ENCODE measurements at regions not wholly inside any gene's neighbourhood (a gene's known extent, or its start where the extent isn't known, plus 50 kb on each side); places are given as distances from the start of the nearest gene placed in this dataset.
"Not testable (repeated sequence)": the region's sequence is repeated elsewhere in the genome, so short reads cannot be mapped to it uniquely, and the experiment has no call there.

DNA sequence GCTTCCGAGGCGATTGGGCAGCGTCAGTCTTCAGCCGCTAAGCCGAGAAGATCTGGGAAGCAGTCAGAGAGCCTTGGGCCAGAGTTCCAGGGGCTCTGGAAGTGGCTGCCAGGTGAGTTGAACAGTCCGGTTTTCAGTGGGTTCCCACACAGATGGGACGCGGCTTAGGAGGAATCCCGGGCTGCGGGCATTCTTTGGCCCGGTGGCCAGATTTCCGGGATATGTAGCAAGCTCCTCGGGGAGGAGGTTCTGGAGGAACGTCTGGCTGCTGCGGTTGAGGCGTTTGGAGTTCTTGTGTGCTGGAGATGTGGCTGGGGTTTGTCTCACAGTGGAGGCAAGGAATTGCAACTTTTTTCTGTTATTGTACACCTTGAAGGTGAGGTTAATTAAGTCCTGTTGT lies 182.6 kb downstream of the CD83 start:
- not testable (repeated sequence) for TF ChIP-seq SIN3A (IDR thresholded peaks at IDR 0.05; ENCODE audit: borderline replicate concordance, low read depth, low read length); NR2C2 (CRISPR knock-in tag; IDR thresholded peaks at IDR 0.05; ENCODE audit: borderline replicate concordance); FOXP1 (IDR thresholded peaks at IDR 0.05); FOXP1 (CRISPR knock-in tag; IDR thresholded peaks at IDR 0.05); PCBP1 (IDR thresholded peaks at IDR 0.05; ENCODE audit: borderline replicate concordance, low read depth, low read length); ARNT (IDR thresholded peaks at IDR 0.05); ESRRA (CRISPR knock-in tag; IDR thresholded peaks at IDR 0.05; ENCODE audit: low read depth)
- TF ChIP-seq, protein P1, sequence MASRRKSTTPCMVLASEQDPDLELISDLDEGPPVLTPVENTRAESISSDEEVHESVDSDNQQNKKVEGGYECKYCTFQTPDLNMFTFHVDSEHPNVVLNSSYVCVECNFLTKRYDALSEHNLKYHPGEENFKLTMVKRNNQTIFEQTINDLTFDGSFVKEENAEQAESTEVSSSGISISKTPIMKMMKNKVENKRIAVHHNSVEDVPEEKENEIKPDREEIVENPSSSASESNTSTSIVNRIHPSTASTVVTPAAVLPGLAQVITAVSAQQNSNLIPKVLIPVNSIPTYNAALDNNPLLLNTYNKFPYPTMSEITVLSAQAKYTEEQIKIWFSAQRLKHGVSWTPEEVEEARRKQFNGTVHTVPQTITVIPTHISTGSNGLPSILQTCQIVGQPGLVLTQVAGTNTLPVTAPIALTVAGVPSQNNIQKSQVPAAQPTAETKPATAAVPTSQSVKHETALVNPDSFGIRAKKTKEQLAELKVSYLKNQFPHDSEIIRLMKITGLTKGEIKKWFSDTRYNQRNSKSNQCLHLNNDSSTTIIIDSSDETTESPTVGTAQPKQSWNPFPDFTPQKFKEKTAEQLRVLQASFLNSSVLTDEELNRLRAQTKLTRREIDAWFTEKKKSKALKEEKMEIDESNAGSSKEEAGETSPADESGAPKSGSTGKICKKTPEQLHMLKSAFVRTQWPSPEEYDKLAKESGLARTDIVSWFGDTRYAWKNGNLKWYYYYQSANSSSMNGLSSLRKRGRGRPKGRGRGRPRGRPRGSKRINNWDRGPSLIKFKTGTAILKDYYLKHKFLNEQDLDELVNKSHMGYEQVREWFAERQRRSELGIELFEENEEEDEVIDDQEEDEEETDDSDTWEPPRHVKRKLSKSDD (CRISPR knock-in tag; IDR thresholded peaks at IDR 0.05; ENCODE audit: low read depth), result not testable (repeated sequence)
- TF ChIP-seq, protein P2, sequence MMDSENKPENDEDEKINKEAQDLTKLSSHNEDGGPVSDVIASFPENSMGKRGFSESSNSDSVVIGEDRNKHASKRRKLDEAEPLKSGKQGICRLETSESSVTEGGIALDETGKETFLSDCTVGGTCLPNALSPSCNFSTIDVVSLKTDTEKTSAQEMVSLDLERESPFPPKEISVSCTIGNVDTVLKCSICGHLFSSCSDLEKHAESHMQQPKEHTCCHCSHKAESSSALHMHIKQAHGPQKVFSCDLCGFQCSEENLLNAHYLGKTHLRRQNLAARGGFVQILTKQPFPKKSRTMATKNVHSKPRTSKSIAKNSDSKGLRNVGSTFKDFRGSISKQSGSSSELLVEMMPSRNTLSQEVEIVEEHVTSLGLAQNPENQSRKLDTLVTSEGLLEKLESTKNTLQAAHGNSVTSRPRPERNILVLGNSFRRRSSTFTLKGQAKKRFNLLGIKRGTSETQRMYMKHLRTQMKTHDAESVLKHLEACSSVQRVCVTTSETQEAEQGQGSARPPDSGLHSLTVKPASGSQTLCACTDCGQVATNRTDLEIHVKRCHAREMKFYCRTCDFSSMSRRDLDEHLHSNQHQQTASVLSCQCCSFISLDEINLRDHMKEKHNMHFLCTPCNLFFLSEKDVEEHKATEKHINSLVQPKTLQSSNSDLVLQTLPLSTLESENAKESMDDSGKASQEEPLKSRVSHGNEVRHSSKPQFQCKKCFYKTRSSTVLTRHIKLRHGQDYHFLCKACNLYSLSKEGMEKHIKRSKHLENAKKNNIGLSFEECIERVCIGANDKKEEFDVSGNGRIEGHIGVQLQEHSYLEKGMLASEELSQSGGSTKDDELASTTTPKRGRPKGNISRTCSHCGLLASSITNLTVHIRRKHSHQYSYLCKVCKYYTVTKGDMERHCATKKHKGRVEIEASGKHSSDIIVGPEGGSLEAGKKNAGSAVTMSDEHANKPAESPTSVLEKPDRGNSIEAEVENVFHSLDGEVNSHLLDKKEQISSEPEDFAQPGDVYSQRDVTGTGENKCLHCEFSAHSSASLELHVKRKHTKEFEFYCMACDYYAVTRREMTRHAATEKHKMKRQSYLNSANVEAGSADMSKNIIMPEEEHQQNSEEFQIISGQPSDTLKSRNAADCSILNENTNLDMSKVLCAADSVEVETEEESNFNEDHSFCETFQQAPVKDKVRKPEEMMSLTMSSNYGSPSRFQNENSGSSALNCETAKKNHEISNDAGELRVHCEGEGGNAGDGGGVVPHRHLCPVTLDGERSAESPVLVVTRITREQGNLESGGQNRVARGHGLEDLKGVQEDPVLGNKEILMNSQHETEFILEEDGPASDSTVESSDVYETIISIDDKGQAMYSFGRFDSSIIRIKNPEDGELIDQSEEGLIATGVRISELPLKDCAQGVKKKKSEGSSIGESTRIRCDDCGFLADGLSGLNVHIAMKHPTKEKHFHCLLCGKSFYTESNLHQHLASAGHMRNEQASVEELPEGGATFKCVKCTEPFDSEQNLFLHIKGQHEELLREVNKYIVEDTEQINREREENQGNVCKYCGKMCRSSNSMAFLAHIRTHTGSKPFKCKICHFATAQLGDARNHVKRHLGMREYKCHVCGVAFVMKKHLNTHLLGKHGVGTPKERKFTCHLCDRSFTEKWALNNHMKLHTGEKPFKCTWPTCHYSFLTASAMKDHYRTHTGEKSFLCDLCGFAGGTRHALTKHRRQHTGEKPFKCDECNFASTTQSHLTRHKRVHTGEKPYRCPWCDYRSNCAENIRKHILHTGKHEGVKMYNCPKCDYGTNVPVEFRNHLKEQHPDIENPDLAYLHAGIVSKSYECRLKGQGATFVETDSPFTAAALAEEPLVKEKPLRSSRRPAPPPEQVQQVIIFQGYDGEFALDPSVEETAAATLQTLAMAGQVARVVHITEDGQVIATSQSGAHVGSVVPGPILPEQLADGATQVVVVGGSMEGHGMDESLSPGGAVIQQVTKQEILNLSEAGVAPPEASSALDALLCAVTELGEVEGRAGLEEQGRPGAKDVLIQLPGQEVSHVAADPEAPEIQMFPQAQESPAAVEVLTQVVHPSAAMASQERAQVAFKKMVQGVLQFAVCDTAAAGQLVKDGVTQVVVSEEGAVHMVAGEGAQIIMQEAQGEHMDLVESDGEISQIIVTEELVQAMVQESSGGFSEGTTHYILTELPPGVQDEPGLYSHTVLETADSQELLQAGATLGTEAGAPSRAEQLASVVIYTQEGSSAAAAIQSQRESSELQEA (CRISPR knock-in tag; IDR thresholded peaks at IDR 0.05; ENCODE audit: not compliant biosample characterization), result not testable (repeated sequence)
- TF ChIP-seq, protein P3, sequence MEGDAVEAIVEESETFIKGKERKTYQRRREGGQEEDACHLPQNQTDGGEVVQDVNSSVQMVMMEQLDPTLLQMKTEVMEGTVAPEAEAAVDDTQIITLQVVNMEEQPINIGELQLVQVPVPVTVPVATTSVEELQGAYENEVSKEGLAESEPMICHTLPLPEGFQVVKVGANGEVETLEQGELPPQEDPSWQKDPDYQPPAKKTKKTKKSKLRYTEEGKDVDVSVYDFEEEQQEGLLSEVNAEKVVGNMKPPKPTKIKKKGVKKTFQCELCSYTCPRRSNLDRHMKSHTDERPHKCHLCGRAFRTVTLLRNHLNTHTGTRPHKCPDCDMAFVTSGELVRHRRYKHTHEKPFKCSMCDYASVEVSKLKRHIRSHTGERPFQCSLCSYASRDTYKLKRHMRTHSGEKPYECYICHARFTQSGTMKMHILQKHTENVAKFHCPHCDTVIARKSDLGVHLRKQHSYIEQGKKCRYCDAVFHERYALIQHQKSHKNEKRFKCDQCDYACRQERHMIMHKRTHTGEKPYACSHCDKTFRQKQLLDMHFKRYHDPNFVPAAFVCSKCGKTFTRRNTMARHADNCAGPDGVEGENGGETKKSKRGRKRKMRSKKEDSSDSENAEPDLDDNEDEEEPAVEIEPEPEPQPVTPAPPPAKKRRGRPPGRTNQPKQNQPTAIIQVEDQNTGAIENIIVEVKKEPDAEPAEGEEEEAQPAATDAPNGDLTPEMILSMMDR (CRISPR knock-in tag; IDR thresholded peaks at IDR 0.05), result not testable (repeated sequence)

All from HepG2 (cell line).